Astrocyte (in vitro differentiated cells and primary cell): ENCODE measurements at regions not wholly inside any gene's neighbourhood (a gene's known extent, or its start where the extent isn't known, plus 50 kb on each side); places are given as distances from the start of the nearest gene placed in this dataset.

ENCODE experiments used
- DNase-seq: peaks from one replicate; pipeline ENCODE4 v3.0.0-alpha.2; 2010; ENCODE audit warnings: low read depth
- FAIRE-seq: peaks from 2 replicates; lab custom pipeline; 2011; peaks lifted over from hg19 to GRCh38; lab: Jason Lieb, UNC
- H2AFZ ChIP-seq: 2 replicates; pipeline ENCODE4 v1.6.0; 2012; ENCODE audit warnings: low read depth, low read length, inconsistent platforms
- H3K27ac ChIP-seq: 2 replicates; pipeline ENCODE4 v1.5.1; 2011; ENCODE audit warnings: low read depth, low read length, inconsistent platforms
- H3K27me3 ChIP-seq: 2 replicates; pipeline ENCODE4 v1.6.0; 2011; ENCODE audit warnings: low read length, inconsistent platforms; ENCODE audit not compliant: insufficient read depth
- H3K36me3 ChIP-seq: 2 replicates; pipeline ENCODE4 v1.5.1; 2011; ENCODE audit warnings: low read length, inconsistent platforms; ENCODE audit not compliant: insufficient read depth
- H3K4me1 ChIP-seq: 2 replicates; pipeline ENCODE4 v1.5.1; 2011; ENCODE audit warnings: low read length, inconsistent platforms; ENCODE audit not compliant: insufficient read depth
- H3K4me2 ChIP-seq: 2 replicates; pipeline ENCODE4 v1.6.0; 2012; ENCODE audit warnings: low read length, inconsistent platforms
- H3K4me3 ChIP-seq: 2 replicates; pipeline ENCODE4 v1.5.1; 2011; ENCODE audit warnings: low read depth, mild to moderate bottlenecking, low read length, inconsistent platforms; ENCODE audit not compliant: insufficient read depth
- H3K79me2 ChIP-seq: 2 replicates; pipeline ENCODE4 v1.6.0; 2012; ENCODE audit warnings: mild to moderate bottlenecking, low read length, inconsistent platforms; ENCODE audit not compliant: insufficient read depth
- H3K9ac ChIP-seq: 2 replicates; pipeline ENCODE4 v1.6.0; 2012; ENCODE audit warnings: mild to moderate bottlenecking, low read length, inconsistent platforms
- H3K9me3 ChIP-seq: 2 replicates; pipeline ENCODE4 v1.5.1; 2012; ENCODE audit warnings: low read depth, mild to moderate bottlenecking, low read length, inconsistent platforms; ENCODE audit not compliant: insufficient read depth
- H4K20me1 ChIP-seq: 2 replicates; pipeline ENCODE4 v1.6.0; 2012; ENCODE audit warnings: low read length, inconsistent platforms; ENCODE audit not compliant: insufficient read depth
- H3K27ac Mint-ChIP-seq: one replicate; pipeline ENCODE4 v1.8.0; 2021; ENCODE audit warnings: mild to moderate bottlenecking, mixed read lengths; ENCODE audit not compliant: unreplicated experiment
- H3K27me3 Mint-ChIP-seq: one replicate; pipeline ENCODE4 v1.8.0; 2021; ENCODE audit warnings: low read depth, mixed read lengths; ENCODE audit not compliant: unreplicated experiment
- H3K36me3 Mint-ChIP-seq: one replicate; pipeline ENCODE4 v1.8.0; 2021; ENCODE audit warnings: low read depth, mixed read lengths; ENCODE audit not compliant: unreplicated experiment
- H3K4me1 Mint-ChIP-seq: one replicate; pipeline ENCODE4 v1.8.0; 2021; ENCODE audit warnings: low read depth, mixed read lengths; ENCODE audit not compliant: unreplicated experiment
- H3K4me3 Mint-ChIP-seq: one replicate; pipeline ENCODE4 v1.8.0; 2021; ENCODE audit warnings: mild to moderate bottlenecking, moderate library complexity, mixed read lengths; ENCODE audit not compliant: unreplicated experiment
- H3K9me3 Mint-ChIP-seq: one replicate; pipeline ENCODE4 v1.8.0; 2021; ENCODE audit warnings: mild to moderate bottlenecking, mixed read lengths; ENCODE audit not compliant: unreplicated experiment
- CTCF ChIP-seq: IDR thresholded peaks from 2 replicates; pipeline ENCODE4 v1.5.1; 2011; ENCODE audit warnings: low read depth, mild to moderate bottlenecking, inconsistent platforms, low read length, moderate library complexity; ENCODE audit not compliant: insufficient read depth
- EZH2 ChIP-seq: IDR thresholded peaks from 2 replicates; pipeline ENCODE4 v1.6.1; 2012; ENCODE audit warnings: mild to moderate bottlenecking, low read length, inconsistent platforms; ENCODE audit not compliant: insufficient read depth

- no peak overlapping the region for H3K9ac ChIP-seq
- H3K27ac Mint-ChIP-seq, result no peak overlapping the region
- H3K4me1 Mint-ChIP-seq, result no peaks in the 10 kb centered on the region
- H3K4me2 ChIP-seq, result no peak overlapping the region
- no peak for TF ChIP-seq CTCF
- no peak for TF ChIP-seq EZH2
- peaks cover 5% of the 10 kb centered on the region for H3K9me3 Mint-ChIP-seq
- no peaks in the 10 kb centered on the region for H3K9me3 ChIP-seq
- H3K36me3 Mint-ChIP-seq, result no peaks in the 10 kb centered on the region
- no peak overlapping the region for H2AFZ ChIP-seq
- FAIRE-seq, result no peak
- no peak overlapping the region for H3K4me3 Mint-ChIP-seq
- no peaks in the 10 kb centered on the region for H3K4me1 ChIP-seq
- no peaks in the 10 kb centered on the region for H3K79me2 ChIP-seq
- no peak overlapping the region for H3K27ac ChIP-seq
- no peak for DNase-seq
- peaks cover 28% of the 10 kb centered on the region for H3K27me3 Mint-ChIP-seq
- H3K27me3 ChIP-seq, result peaks cover 16% of the 10 kb centered on the region
- no peaks in the 10 kb centered on the region for H3K36me3 ChIP-seq
- no peak overlapping the region for H3K4me3 ChIP-seq
- no peaks in the 10 kb centered on the region for H4K20me1 ChIP-seq
Measured at GRCh38 chr11:116543099-116543498, 229.7 kb downstream of the BUD13 start.

- Mint-ChIP-seq H3K36me3 (no peaks in the 10 kb centered on the region), H3K4me1 (no peaks in the 10 kb centered on the region), H3K4me3 (no peak overlapping the region), H3K27me3 (peaks cover 30% of the 10 kb centered on the region), H3K9me3 (peaks cover 7% of the 10 kb centered on the region), H3K27ac (no peak overlapping the region)
- H3K4me1 ChIP-seq, result no peaks in the 10 kb centered on the region
- no peaks in the 10 kb centered on the region for H3K36me3 ChIP-seq
- no peak for FAIRE-seq
- H3K9ac ChIP-seq, result no peak overlapping the region
- no peak overlapping the region for H2AFZ ChIP-seq
- H3K4me2 ChIP-seq, result no peak overlapping the region
- no peak for DNase-seq
- TF ChIP-seq CTCF, result no peak
- TF ChIP-seq EZH2, result no peak
- H3K27me3 ChIP-seq, result peaks cover 16% of the 10 kb centered on the region
- H4K20me1 ChIP-seq, result no peaks in the 10 kb centered on the region
- H3K4me3 ChIP-seq, result no peak overlapping the region
- H3K9me3 ChIP-seq, result no peaks in the 10 kb centered on the region
- H3K79me2 ChIP-seq, result no peaks in the 10 kb centered on the region
- no peak overlapping the region for H3K27ac ChIP-seq
Measured at GRCh38 chr11:116542406-116542805, 230.4 kb downstream of the BUD13 start.

GRCh38 chr11:116541460-116541859 is 231.3 kb downstream of the BUD13 start:
- Histone ChIP-seq H3K36me3 (no peaks in the 10 kb centered on the region), H2AFZ (no peak overlapping the region)
- no peak for FAIRE-seq

More at GRCh38 chr11:116541460-116541859, 231.3 kb downstream of the BUD13 start:
- Mint-ChIP-seq H3K27ac (no peak overlapping the region), H3K27me3 (peaks cover 29% of the 10 kb centered on the region), H3K4me3 (no peak overlapping the region), H3K36me3 (no peaks in the 10 kb centered on the region), H3K9me3 (peaks cover 7% of the 10 kb centered on the region), H3K4me1 (no peaks in the 10 kb centered on the region)
- H3K4me3 ChIP-seq, result no peak overlapping the region
- TF ChIP-seq EZH2 (no peak), CTCF (no peak)
- H3K27ac ChIP-seq, result no peak overlapping the region
- H4K20me1 ChIP-seq, result no peaks in the 10 kb centered on the region
- H3K4me2 ChIP-seq, result no peak overlapping the region
- H3K9ac ChIP-seq, result no peak overlapping the region
- H3K27me3 ChIP-seq, result peaks cover 16% of the 10 kb centered on the region
- DNase-seq, result no peak
- H3K79me2 ChIP-seq, result no peaks in the 10 kb centered on the region
- H3K4me1 ChIP-seq, result no peaks in the 10 kb centered on the region
- H3K9me3 ChIP-seq, result no peaks in the 10 kb centered on the region
